Activated CD8-positive, alpha-beta memory T cell treated with anti-CD3 and anti-CD28 coated beads, Interleukin-2, amount 50 U/mL, for 24 hours (primary cell): ENCODE measurements at regions not wholly inside any gene's neighbourhood (a gene's known extent, or its start where the extent isn't known, plus 50 kb on each side); places are given as distances from the start of the nearest gene placed in this dataset.

Source experiments
- DNase-seq: peaks from one replicate; pipeline ENCODE4 v3.0.0-alpha.2; 2020; ENCODE audit errors: extremely low read depth

- DNase-seq = no peak
Measured at GRCh38 chr17:33640629-33641028, 347.5 kb upstream of the ASIC2 start.

GRCh38 chr17:33642002-33642401 is 348.9 kb upstream of the ASIC2 start:
- DNase-seq = no peak

- DNase-seq = no peak
Measured at GRCh38 chr17:33647956-33648355, 354.9 kb upstream of the ASIC2 start.

GRCh38 chr17:33650304-33650703 is 357.2 kb upstream of the ASIC2 start:
- DNase-seq = no peak

GRCh38 chr17:33651686-33652085 is 358.6 kb upstream of the ASIC2 start:
- DNase-seq = no peak

GRCh38 chr17:33652731-33653398 is 359.8 kb upstream of the ASIC2 start:
- no peak for DNase-seq

GRCh38 chr17:33653399-33653788 is 360.3 kb upstream of the ASIC2 start:
- DNase-seq = no peak

GRCh38 chr17:33657181-33657580 is 364.1 kb upstream of the ASIC2 start:
- no peak for DNase-seq

- DNase-seq = no peak
Measured at GRCh38 chr17:33661975-33662374, 368.9 kb upstream of the ASIC2 start.

GRCh38 chr17:33664116-33664840 is 371.2 kb upstream of the ASIC2 start:
- DNase-seq = no peak

GRCh38 chr17:33667052-33667509 is 374.0 kb upstream of the ASIC2 start:
- no peak for DNase-seq

GRCh38 chr17:33667671-33668070 is 374.6 kb upstream of the ASIC2 start:
- no peak for DNase-seq

GRCh38 chr17:33668516-33668915 is 375.4 kb upstream of the ASIC2 start:
- no peak for DNase-seq

- DNase-seq = no peak
Measured at GRCh38 chr17:33671491-33671890, 378.4 kb upstream of the ASIC2 start.

GRCh38 chr17:33674685-33675084 is 381.6 kb upstream of the ASIC2 start:
- DNase-seq = no peak

GRCh38 chr17:33676444-33676843 is 383.3 kb upstream of the ASIC2 start:
- DNase-seq = no peak

- no peak for DNase-seq
Measured at GRCh38 chr17:33679595-33679994, 386.5 kb upstream of the ASIC2 start.

GRCh38 chr17:33680472-33680871 is 387.4 kb upstream of the ASIC2 start:
- DNase-seq = no peak

GRCh38 chr17:33682599-33682998 is 389.5 kb upstream of the ASIC2 start:
- no peak for DNase-seq

- no peak for DNase-seq
Measured at GRCh38 chr17:33684735-33685134, 391.6 kb upstream of the ASIC2 start.

GRCh38 chr17:33686171-33686570 is 393.1 kb upstream of the ASIC2 start:
- no peak for DNase-seq

- no peak for DNase-seq
Measured at GRCh38 chr17:33687831-33688230, 394.7 kb upstream of the ASIC2 start.

- DNase-seq = no peak
Measured at GRCh38 chr17:33688771-33689170, 395.7 kb upstream of the ASIC2 start.

GRCh38 chr17:33689725-33690124 is 396.6 kb upstream of the ASIC2 start:
- DNase-seq = no peak
